H9 (cell line): ENCODE measurements at regions not wholly inside any gene's neighbourhood (a gene's known extent, or its start where the extent isn't known, plus 50 kb on each side); places are given as distances from the start of the nearest gene placed in this dataset.

Experiments used
- DNase-seq: peaks from one replicate; pipeline ENCODE4 v3.0.0-alpha.2; 2017
- H2AFZ ChIP-seq: one replicate; pipeline ENCODE4 v1.6.1; 2013; ENCODE audit warnings: mild to moderate bottlenecking, low read length, control low read depth, moderate library complexity
- H2AK5ac ChIP-seq: 2 replicates; pipeline ENCODE4 v1.6.1; 2013; ENCODE audit warnings: low read length, control low read depth, mixed read lengths; ENCODE audit not compliant: insufficient read length
- H2BK120ac ChIP-seq: one replicate; pipeline ENCODE4 v1.6.1; 2013; ENCODE audit warnings: low read depth, mild to moderate bottlenecking, low read length, control low read depth, inconsistent platforms; ENCODE audit not compliant: poor library complexity, severe bottlenecking
- H2BK12ac ChIP-seq: 2 replicates; pipeline ENCODE4 v1.6.1; 2013; ENCODE audit warnings: low read length, control low read depth, mixed read lengths, low read depth; ENCODE audit not compliant: insufficient read length
- H2BK15ac ChIP-seq: 2 replicates; pipeline ENCODE4 v1.6.1; 2013; ENCODE audit warnings: low read depth, low read length, control low read depth
- H2BK20ac ChIP-seq: one replicate; pipeline ENCODE4 v1.6.1; 2013; ENCODE audit warnings: low read depth, mild to moderate bottlenecking, low read length, control low read depth, inconsistent platforms; ENCODE audit not compliant: poor library complexity, severe bottlenecking
- H2BK5ac ChIP-seq: 2 replicates; pipeline ENCODE4 v1.6.1; 2013; ENCODE audit warnings: low read length, control low read depth, mixed read lengths; ENCODE audit not compliant: insufficient read length
- H3K14ac ChIP-seq: 2 replicates; pipeline ENCODE4 v1.6.1; 2013; ENCODE audit warnings: low read length, control low read depth; ENCODE audit not compliant: insufficient read depth
- H3K18ac ChIP-seq: 2 replicates; pipeline ENCODE4 v1.6.1; 2013; ENCODE audit warnings: low read depth, mild to moderate bottlenecking, mixed read lengths, low read length, control low read depth; ENCODE audit not compliant: insufficient read length
- H3K23ac ChIP-seq: 2 replicates; pipeline ENCODE4 v1.6.1; 2013; ENCODE audit warnings: low read length, control low read depth, mixed read lengths, low read depth; ENCODE audit not compliant: insufficient read length
- H3K23me2 ChIP-seq: 2 replicates; pipeline ENCODE4 v1.6.1; 2013; ENCODE audit warnings: low read depth, mild to moderate bottlenecking, mixed read lengths, low read length, control low read depth; ENCODE audit not compliant: insufficient read length, poor library complexity, severe bottlenecking
- H3K27ac ChIP-seq: 2 replicates; pipeline ENCODE4 v1.5.1; 2013; ENCODE audit warnings: low read length, control low read depth, mixed read lengths, low read depth; ENCODE audit not compliant: insufficient read length
- H3K27me3 ChIP-seq: 2 replicates; pipeline ENCODE4 v1.6.1; 2013; ENCODE audit warnings: low read length, control low read depth, inconsistent platforms; ENCODE audit not compliant: insufficient read depth
- H3K4ac ChIP-seq: 2 replicates; pipeline ENCODE4 v1.6.1; 2013; ENCODE audit warnings: low read depth, mild to moderate bottlenecking, control low read depth, inconsistent platforms, low read length, moderate library complexity
- H3K4me1 ChIP-seq: 2 replicates; pipeline ENCODE4 v1.6.1; 2013; ENCODE audit warnings: low read length, control low read depth, inconsistent platforms; ENCODE audit not compliant: insufficient read depth
- H3K4me2 ChIP-seq: 2 replicates; pipeline ENCODE4 v1.6.1; 2013; ENCODE audit warnings: low read length, control low read depth, mixed read lengths; ENCODE audit not compliant: insufficient read length, insufficient read depth
- H3K56ac ChIP-seq: 2 replicates; pipeline ENCODE4 v1.6.1; 2013; ENCODE audit warnings: low read depth, mild to moderate bottlenecking, mixed read lengths, low read length, control low read depth; ENCODE audit not compliant: insufficient read length
- H3K79me1 ChIP-seq: 2 replicates; pipeline ENCODE4 v1.6.1; 2013; ENCODE audit warnings: low read depth, mild to moderate bottlenecking, moderate library complexity, low read length, control low read depth, inconsistent platforms; ENCODE audit not compliant: insufficient read depth, poor library complexity, severe bottlenecking
- H3K79me2 ChIP-seq: 2 replicates; pipeline ENCODE4 v1.6.1; 2013; ENCODE audit warnings: low read length, control low read depth, inconsistent platforms; ENCODE audit not compliant: insufficient read depth
- H3K9ac ChIP-seq: 2 replicates; pipeline ENCODE4 v1.6.1; 2013; ENCODE audit warnings: low read length, control low read depth, mixed read lengths; ENCODE audit not compliant: insufficient read length; ENCODE audit errors: extremely low read depth
- H3K9me3 ChIP-seq: one replicate; pipeline ENCODE4 v1.6.1; 2013; ENCODE audit warnings: low read depth, low read length, inconsistent platforms; ENCODE audit not compliant: control insufficient read depth
- H3T11ph ChIP-seq: one replicate; pipeline ENCODE4 v1.6.1; 2013; ENCODE audit warnings: mild to moderate bottlenecking, low read length, control low read depth, inconsistent platforms
- H4K20me1 ChIP-seq: one replicate; pipeline ENCODE4 v1.6.1; 2013; ENCODE audit not compliant: control insufficient read depth, insufficient read length, insufficient read depth
- H4K5ac ChIP-seq: 2 replicates; pipeline ENCODE4 v1.6.1; 2013; ENCODE audit warnings: low read depth, mild to moderate bottlenecking, mixed read lengths, low read length, control low read depth; ENCODE audit not compliant: insufficient read length
- H4K8ac ChIP-seq: replicated peaks from 2 replicates; pipeline ENCODE4 v1.6.1; 2013; ENCODE audit warnings: low read length, control low read depth, mixed read lengths, low read depth; ENCODE audit not compliant: insufficient read length
- H4K91ac ChIP-seq: 2 replicates; pipeline ENCODE4 v1.6.1; 2013; ENCODE audit warnings: low read depth, mild to moderate bottlenecking, moderate library complexity, mixed read lengths, low read length, control low read depth; ENCODE audit not compliant: insufficient read length
- H3K27ac Mint-ChIP-seq, 3 experiments: 2 replicates in 2 of 3; 3 replicates in 1 of 3; pipeline ENCODE4 v1.8.0; 2020 to 2021; ENCODE audit warnings: mixed read lengths in 3 of 3, mild to moderate bottlenecking in 1 of 3, moderate library complexity in 1 of 3
- H3K27me3 Mint-ChIP-seq: 2 replicates; pipeline ENCODE4 v1.8.0; 2021; ENCODE audit warnings: low read depth, mild to moderate bottlenecking, moderate library complexity, mixed read lengths
- H3K36me3 Mint-ChIP-seq, 3 experiments: 2 replicates in 2 of 3; 3 replicates in 1 of 3; pipeline ENCODE4 v1.8.0; 2020 to 2021; ENCODE audit warnings: low read depth in 3 of 3, mixed read lengths in 3 of 3; ENCODE audit not compliant: insufficient read depth in 1 of 3
- H3K4me1 Mint-ChIP-seq, 2 experiments: 2 replicates each; pipeline ENCODE4 v1.8.0; 2020; ENCODE audit warnings: mixed read lengths in 2 of 2
- H3K4me3 Mint-ChIP-seq, 2 experiments: 2 replicates in 1 of 2; 3 replicates in 1 of 2; pipeline ENCODE4 v1.8.0; 2020 to 2021; ENCODE audit warnings: mild to moderate bottlenecking in 2 of 2, mixed read lengths in 2 of 2, moderate library complexity in 1 of 2
- H3K9me3 Mint-ChIP-seq, 2 experiments: 2 replicates in 1 of 2; 3 replicates in 1 of 2; pipeline ENCODE4 v1.8.0; 2020; ENCODE audit warnings: mild to moderate bottlenecking in 2 of 2, mixed read lengths in 2 of 2, moderate library complexity in 1 of 2
- CTCF ChIP-seq: fragments of 200-600 bp; sonication (generic); conservative IDR thresholded peaks from 3 replicates; pipeline ENCODE4 v1.8.0; 2021; ENCODE audit warnings: antibody characterized with exemption, mild to moderate bottlenecking
- WGBS: extraction: QIAGEN DNeasy Blood & Tissue Kit; methylation state at CpG from one replicate; pipeline ENCODE4 v1.1.7; 2013; ENCODE audit warnings: missing lambda C conversion rate, low lambda C conversion rate, mixed read lengths; ENCODE audit not compliant: insufficient read length; ENCODE audit errors: extremely low coverage; 5-methylcytosine and 5-hydroxymethylcytosine counted together

- Histone ChIP-seq H3K79me2 (no peaks in the 10 kb centered on the region), H3K4me1 (no peaks in the 10 kb centered on the region; the same call in 1 of the 2 replicates), H3K56ac (no peak overlapping the region), H4K91ac (no peak overlapping the region), H4K8ac (no peak overlapping the region), H3K27me3 (no peaks in the 10 kb centered on the region), H3K18ac (no peak overlapping the region), H2BK15ac (no peak overlapping the region), H3K9ac (no peak overlapping the region), H3K23ac (no peak overlapping the region), H2AK5ac (no peak overlapping the region), H3K4ac (no peak overlapping the region), H3K9me3 (no peaks in the 10 kb centered on the region), H2AFZ (no peak overlapping the region), H3K4me2 (no peak overlapping the region), H4K20me1 (no peaks in the 10 kb centered on the region), H3K79me1 (no peaks in the 10 kb centered on the region), H3K14ac (no peak overlapping the region), H3K23me2 (no peaks in the 10 kb centered on the region), H2BK5ac (no peak overlapping the region), H3K27ac (no peak overlapping the region), H2BK120ac (no peak overlapping the region), H4K5ac (no peak overlapping the region), H2BK20ac (no peak overlapping the region), H3T11ph (no peak overlapping the region), H2BK12ac (no peak overlapping the region)
- Mint-ChIP-seq H3K4me3 (no peak overlapping the region), H3K9me3 (peaks cover 11 to 15% of the 10 kb centered on the region in 2 experiments), H3K27ac (no peak overlapping the region), H3K36me3 (peaks cover 3 to 15% (median 10%) of the 10 kb centered on the region in 3 experiments; a peak in 6 of 7 replicates), H3K4me1 (peaks cover 6 to 8% of the 10 kb centered on the region in 2 experiments; a peak in 2 of 4 replicates), H3K27me3 (peaks cover 3% of the 10 kb centered on the region)
- no peak for TF ChIP-seq CTCF
- WGBS, result no CpG with 5 or more reads among the region's 3 CpGs
- DNase-seq, result no peak
Observed at GRCh38 chr18:78046631-78047030, 797.0 kb downstream of the GALR1 start.
